ENCODE measurements at regions not wholly inside any gene's neighbourhood (a gene's known extent, or its start where the extent isn't known, plus 50 kb on each side); places are given as distances from the start of the nearest gene placed in this dataset.
"Not testable (repeated sequence)": the region's sequence is repeated elsewhere in the genome, so short reads cannot be mapped to it uniquely, and the experiment has no call there.

GRCh38 chr18:60193780-60194179 is 178.8 kb downstream of the MC4R start:
- no peak for DNase-seq (ENCODE audit: low read depth)
- no peak for TF ChIP-seq CTCF (IDR thresholded peaks at IDR 0.05; ENCODE audit: insufficient read depth, low read length)
- H3K4me3 ChIP-seq (ENCODE audit: low read depth, low read length) = no peak overlapping the region

GRCh38 chr18:60191926-60192325 is 180.6 kb downstream of the MC4R start:
- no peak for DNase-seq (ENCODE audit: low read depth)
- no peak overlapping the region for H3K4me3 ChIP-seq (ENCODE audit: low read depth, low read length)
- TF ChIP-seq CTCF (IDR thresholded peaks at IDR 0.05; ENCODE audit: insufficient read depth, low read length) = no peak

GRCh38 chr18:60189856-60190255 is 182.7 kb downstream of the MC4R start:
- no peak overlapping the region for H3K4me3 ChIP-seq (ENCODE audit: low read depth, low read length)
- no peak for TF ChIP-seq CTCF (IDR thresholded peaks at IDR 0.05; ENCODE audit: insufficient read depth, low read length)
- no peak for DNase-seq (ENCODE audit: low read depth)

GRCh38 chr18:60188958-60189357 is 183.6 kb downstream of the MC4R start:
- DNase-seq (ENCODE audit: low read depth) = no peak
- TF ChIP-seq CTCF (IDR thresholded peaks at IDR 0.05; ENCODE audit: insufficient read depth, low read length) = no peak
- no peak overlapping the region for H3K4me3 ChIP-seq (ENCODE audit: low read depth, low read length)

GRCh38 chr18:60182223-60182622 is 190.4 kb downstream of the MC4R start:
- TF ChIP-seq CTCF (IDR thresholded peaks at IDR 0.05; ENCODE audit: insufficient read depth, low read length) = no peak
- no peak for DNase-seq (ENCODE audit: low read depth)
- no peak overlapping the region for H3K4me3 ChIP-seq (ENCODE audit: low read depth, low read length)

GRCh38 chr18:60180671-60181070 is 191.9 kb downstream of the MC4R start:
- no peak overlapping the region for H3K4me3 ChIP-seq (ENCODE audit: low read depth, low read length)
- DNase-seq (ENCODE audit: low read depth) = no peak
- TF ChIP-seq CTCF (IDR thresholded peaks at IDR 0.05; ENCODE audit: insufficient read depth, low read length) = no peak

DNA sequence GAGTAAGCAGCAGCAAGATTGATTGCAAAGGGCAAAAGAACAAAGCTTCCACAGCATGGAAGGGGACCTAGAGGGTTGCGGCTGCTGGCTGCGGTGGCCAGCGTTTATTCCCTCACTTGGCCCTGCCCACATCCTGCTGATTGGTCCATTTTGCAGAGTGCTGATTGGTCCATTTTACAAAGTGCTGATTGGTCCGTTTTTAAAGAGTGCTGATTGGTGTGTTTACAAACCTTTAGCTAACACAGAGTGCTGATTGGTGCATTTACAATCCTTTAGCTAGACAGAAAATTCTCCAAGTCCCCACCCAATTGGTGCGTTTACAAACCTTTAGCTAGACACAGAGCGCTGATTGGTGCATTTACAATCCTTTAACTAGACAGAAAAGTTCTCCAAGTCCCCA is 194.4 kb downstream of the MC4R start:
- H3K4me3 ChIP-seq (ENCODE audit: low read depth, low read length); DNase-seq (ENCODE audit: low read depth): not testable (repeated sequence)
